BLaER1 treated with 17β-estradiol and CSF1 and Interleukin-3, amounts not matched to agents 10 nM and 100 nM (cell line): ENCODE measurements at regions not wholly inside any gene's neighbourhood (a gene's known extent, or its start where the extent isn't known, plus 50 kb on each side); places are given as distances from the start of the nearest gene placed in this dataset.

Source experiments
- H3K27ac ChIP-seq, 11 experiments: shearing (Covaris generic); formaldehyde crosslinking; 2 replicates each; pipeline ENCODE4 v1.8.1; 2022
- H3K27me3 ChIP-seq, 11 experiments: shearing (Covaris generic); formaldehyde crosslinking; 2 replicates each; pipeline ENCODE4 v1.8.1; 2022
- H3K36me3 ChIP-seq, 11 experiments: shearing (Covaris generic); formaldehyde crosslinking; 2 replicates each; pipeline ENCODE4 v1.8.1; 2022
- H3K4me1 ChIP-seq, 10 experiments: shearing (Covaris generic); formaldehyde crosslinking; 2 replicates each; pipeline ENCODE4 v1.8.1; 2022
- H3K4me2 ChIP-seq, 11 experiments: shearing (Covaris generic); formaldehyde crosslinking; 2 replicates each; pipeline ENCODE4 v1.8.1; 2022
- H3K4me3 ChIP-seq, 10 experiments: shearing (Covaris generic); formaldehyde crosslinking; 2 replicates each; pipeline ENCODE4 v1.8.1; 2022
- H3K9ac ChIP-seq, 11 experiments: shearing (Covaris generic); formaldehyde crosslinking; 2 replicates each; pipeline ENCODE4 v1.8.1; 2022
- H3K9me3 ChIP-seq, 11 experiments: shearing (Covaris generic); formaldehyde crosslinking; replicated peaks in 1 of 11; 2 replicates each; pipeline ENCODE4 v1.8.1; 2022
- H4K20me1 ChIP-seq, 11 experiments: shearing (Covaris generic); formaldehyde crosslinking; 2 replicates each; pipeline ENCODE4 v1.8.1; 2022
- Cebpa-rat ChIP-seq, 11 experiments: shearing (Covaris generic); IDR thresholded peaks; 2 replicates each; pipeline ENCODE4 v1.8.1; 2022

- Histone ChIP-seq H3K4me3 (no peak overlapping the region), H3K27ac (no peak overlapping the region), H3K27me3 (no peaks in the 10 kb centered on the region), H4K20me1 (no peaks in the 10 kb centered on the region), H3K36me3 (no peaks in the 10 kb centered on the region), H3K9ac (no peak overlapping the region), H3K4me2 (no peak overlapping the region), H3K4me1 (0 out of 20 replicates have a peak, but pooled peaks cover 0 to 4% (median 0%) of the 10 kb centered on the region in 10 experiments), H3K9me3 (no peaks in the 10 kb centered on the region)
- no peak for TF ChIP-seq Cebpa-rat (IDR thresholded peaks at IDR 0.05)
These were observed 547.3 kb downstream of the CDK5RAP2 start for GRCh38 chr9:120032639-120033038.

- Histone ChIP-seq H3K9me3 (no peaks in the 10 kb centered on the region), H3K9ac (no peak overlapping the region)
These were observed 549.1 kb downstream of the CDK5RAP2 start for GRCh38 chr9:120030847-120031246.

GRCh38 chr9:120018550-120018949, 561.4 kb downstream of the CDK5RAP2 start:
- H3K4me2 ChIP-seq: no peak overlapping the region
- H3K4me1 ChIP-seq: peaks cover 0 to 13% (median 0%) of the 10 kb centered on the region in 10 experiments; a peak in 6 of 20 replicates
- H3K36me3 ChIP-seq: no peaks in the 10 kb centered on the region
- no peak for TF ChIP-seq Cebpa-rat (IDR thresholded peaks at IDR 0.05)
- H3K27me3 ChIP-seq: no peaks in the 10 kb centered on the region
- no peaks in the 10 kb centered on the region for H4K20me1 ChIP-seq
- H3K4me3 ChIP-seq: no peak overlapping the region
- H3K9ac ChIP-seq: no peak overlapping the region
- peaks cover 0 to 7% (median 4%) of the 10 kb centered on the region in 11 experiments; a peak in 3 of 22 replicates for H3K9me3 ChIP-seq
- H3K27ac ChIP-seq: no peak overlapping the region

More at GRCh38 chr9:120030847-120031246, 549.1 kb downstream of the CDK5RAP2 start:
- Histone ChIP-seq H3K4me2 (no peak overlapping the region), H3K4me1 (0 out of 20 replicates have a peak, but pooled peaks cover 0 to 4% (median 0%) of the 10 kb centered on the region in 10 experiments), H3K27ac (no peak overlapping the region), H3K27me3 (no peaks in the 10 kb centered on the region), H3K4me3 (no peak overlapping the region), H4K20me1 (no peaks in the 10 kb centered on the region), H3K36me3 (no peaks in the 10 kb centered on the region)
- no peak for TF ChIP-seq Cebpa-rat (IDR thresholded peaks at IDR 0.05)

GRCh38 chr9:120018037-120018436, 561.9 kb downstream of the CDK5RAP2 start:
- no peaks in the 10 kb centered on the region for H4K20me1 ChIP-seq
- peaks cover 0 to 7% (median 4%) of the 10 kb centered on the region in 11 experiments; a peak in 3 of 22 replicates for H3K9me3 ChIP-seq
- no peak overlapping the region for H3K27ac ChIP-seq
- H3K27me3 ChIP-seq: no peaks in the 10 kb centered on the region
- H3K36me3 ChIP-seq: no peaks in the 10 kb centered on the region
- TF ChIP-seq Cebpa-rat (IDR thresholded peaks at IDR 0.05): no peak
- H3K4me1 ChIP-seq: peaks cover 0 to 13% (median 0%) of the 10 kb centered on the region in 10 experiments; a peak in 6 of 20 replicates
- H3K4me3 ChIP-seq: no peak overlapping the region
- H3K9ac ChIP-seq: no peak overlapping the region
- H3K4me2 ChIP-seq: no peak overlapping the region

- no peak overlapping the region for H3K4me3 ChIP-seq
- no peak for TF ChIP-seq Cebpa-rat (IDR thresholded peaks at IDR 0.05)
- no peaks in the 10 kb centered on the region for H3K27me3 ChIP-seq
- H3K4me1 ChIP-seq: peaks cover 0 to 16% (median 0%) of the 10 kb centered on the region in 10 experiments; a peak in 6 of 20 replicates
- H3K9ac ChIP-seq: no peak overlapping the region
- peak overlapping the region in 1 of 11 experiments; percentile 16; a peak in 3 of 22 replicates for H3K4me2 ChIP-seq
- H3K36me3 ChIP-seq: no peaks in the 10 kb centered on the region
- 0 out of 22 replicates have a peak overlapping the region, but pooled peaks of 1 of the 11 experiments have one; percentile 21 for H3K27ac ChIP-seq
- H4K20me1 ChIP-seq: no peaks in the 10 kb centered on the region
- peaks cover 0 to 7% (median 0%) of the 10 kb centered on the region in 11 experiments; a peak in 2 of 22 replicates for H3K9me3 ChIP-seq
These were observed 563.7 kb downstream of the CDK5RAP2 start for GRCh38 chr9:120016231-120016630.

GRCh38 chr9:120014796-120015195, 565.2 kb downstream of the CDK5RAP2 start:
- Histone ChIP-seq H3K4me1 (peaks cover 0 to 16% (median 0%) of the 10 kb centered on the region in 10 experiments; a peak in 6 of 20 replicates), H3K36me3 (no peaks in the 10 kb centered on the region), H3K27ac (no peak overlapping the region), H3K9me3 (no peaks in the 10 kb centered on the region), H3K4me3 (no peak overlapping the region), H3K27me3 (no peaks in the 10 kb centered on the region), H3K9ac (no peak overlapping the region), H3K4me2 (no peak overlapping the region), H4K20me1 (no peaks in the 10 kb centered on the region)
- no peak for TF ChIP-seq Cebpa-rat (IDR thresholded peaks at IDR 0.05)

- Histone ChIP-seq H3K9ac (no peak overlapping the region), H3K4me3 (no peak overlapping the region), H3K27ac (no peak overlapping the region), H3K9me3 (no peaks in the 10 kb centered on the region), H3K27me3 (no peaks in the 10 kb centered on the region), H3K4me1 (peaks cover 0 to 4% (median 0%) of the 10 kb centered on the region in 10 experiments; a peak in 1 of 20 replicates), H3K4me2 (no peak overlapping the region), H4K20me1 (no peaks in the 10 kb centered on the region), H3K36me3 (no peaks in the 10 kb centered on the region)
- TF ChIP-seq Cebpa-rat (IDR thresholded peaks at IDR 0.05): no peak
These were observed 570.1 kb downstream of the CDK5RAP2 start for GRCh38 chr9:120009856-120010255.

GRCh38 chr9:120001536-120001935, 578.4 kb downstream of the CDK5RAP2 start:
- Histone ChIP-seq H3K4me1 (no peaks in the 10 kb centered on the region), H3K36me3 (no peaks in the 10 kb centered on the region), H3K4me3 (no peak overlapping the region), H3K27ac (no peak overlapping the region), H3K4me2 (no peak overlapping the region), H3K9ac (no peak overlapping the region), H4K20me1 (no peaks in the 10 kb centered on the region), H3K27me3 (no peaks in the 10 kb centered on the region), H3K9me3 (no peaks in the 10 kb centered on the region)
- TF ChIP-seq Cebpa-rat (IDR thresholded peaks at IDR 0.05): no peak

GRCh38 chr9:119998614-119999013, 581.4 kb downstream of the CDK5RAP2 start:
- H3K4me2 ChIP-seq: no peak overlapping the region
- no peak for TF ChIP-seq Cebpa-rat (IDR thresholded peaks at IDR 0.05)
- H3K36me3 ChIP-seq: no peaks in the 10 kb centered on the region
- H3K4me3 ChIP-seq: no peak overlapping the region
- H3K9ac ChIP-seq: no peak overlapping the region
- H4K20me1 ChIP-seq: no peaks in the 10 kb centered on the region
- no peaks in the 10 kb centered on the region for H3K27me3 ChIP-seq
- no peaks in the 10 kb centered on the region for H3K4me1 ChIP-seq
- no peak overlapping the region for H3K27ac ChIP-seq
- no peaks in the 10 kb centered on the region for H3K9me3 ChIP-seq

- no peaks in the 10 kb centered on the region for H3K9me3 ChIP-seq
- H4K20me1 ChIP-seq: no peaks in the 10 kb centered on the region
- no peak overlapping the region for H3K27ac ChIP-seq
- no peak overlapping the region for H3K4me2 ChIP-seq
- no peaks in the 10 kb centered on the region for H3K4me1 ChIP-seq
- H3K27me3 ChIP-seq: no peaks in the 10 kb centered on the region
- no peak overlapping the region for H3K9ac ChIP-seq
- no peaks in the 10 kb centered on the region for H3K36me3 ChIP-seq
- TF ChIP-seq Cebpa-rat (IDR thresholded peaks at IDR 0.05): no peak
- H3K4me3 ChIP-seq: no peak overlapping the region
These were observed 588.2 kb downstream of the CDK5RAP2 start for GRCh38 chr9:119991797-119992196.
